OCI-LY3 (cell line): ENCODE measurements at regions not wholly inside any gene's neighbourhood (a gene's known extent, or its start where the extent isn't known, plus 50 kb on each side); places are given as distances from the start of the nearest gene placed in this dataset.

ENCODE experiments used
- CTCF ChIP-seq: fragments of 200-600, 300-600 bp; sonication (generic); IDR thresholded peaks from 2 replicates; pipeline ENCODE4 v1.5.1; 2014; ENCODE audit warnings: antibody characterized with exemption, low read length, low read depth
- EZH2phosphoT487 ChIP-seq: fragments of 200-600 bp; shearing (Covaris generic); IDR thresholded peaks from 2 replicates; pipeline ENCODE4 v1.6.1; 2018; ENCODE audit warnings: antibody characterized with exemption, mixed run types, low read depth

- TF ChIP-seq CTCF (no peak), EZH2phosphoT487 (no peak)
These were observed 1099.4 kb upstream of the IGFBP7 start for GRCh38 chr4:58209551-58209950.
